GM23338 (cell line): ENCODE measurements at regions not wholly inside any gene's neighbourhood (a gene's known extent, or its start where the extent isn't known, plus 50 kb on each side); places are given as distances from the start of the nearest gene placed in this dataset.

Experiments
- ATAC-seq: fragments of 200-7000 bp; cut with Tn5 transposase; 3 replicates; pipeline ENCODE4 v1.9.1; 2020
- DNase-seq: peaks from one replicate; pipeline ENCODE4 v3.0.0-alpha.2; 2015; ENCODE audit warnings: low spot score
- H2AFZ ChIP-seq: fragments of 200-600 bp; sonication (generic); 2 replicates; pipeline ENCODE4 v1.8.0; 2016; ENCODE audit warnings: antibody characterized with exemption, mild to moderate bottlenecking, moderate library complexity
- H3F3A ChIP-seq: fragments of 200-600 bp; sonication (generic); replicated peaks from 2 replicates; pipeline ENCODE4 v1.8.0; 2017; ENCODE audit warnings: antibody characterized with exemption, mixed run types, low read depth
- H3K27ac ChIP-seq: fragments of 200-600 bp; sonication (generic); 2 replicates; pipeline ENCODE4 v1.6.1; 2016; ENCODE audit warnings: low read depth
- H3K27me3 ChIP-seq: fragments of 200-600 bp; sonication (generic); 2 replicates; pipeline ENCODE4 v1.8.0; 2016; ENCODE audit warnings: mild to moderate bottlenecking, mixed run types, moderate library complexity; ENCODE audit not compliant: insufficient read depth
- H3K36me3 ChIP-seq: fragments of 200-600 bp; sonication (generic); 2 replicates; pipeline ENCODE4 v1.8.0; 2016; ENCODE audit warnings: mild to moderate bottlenecking; ENCODE audit not compliant: insufficient read depth
- H3K4me1 ChIP-seq: fragments of 200-600 bp; sonication (generic); 2 replicates; pipeline ENCODE4 v1.8.0; 2016; ENCODE audit warnings: mild to moderate bottlenecking, moderate library complexity; ENCODE audit not compliant: insufficient read depth
- H3K4me2 ChIP-seq: fragments of 200-600 bp; sonication (generic); 2 replicates; pipeline ENCODE4 v1.7.1; 2017; ENCODE audit warnings: mixed run types
- H3K4me3 ChIP-seq: fragments of 200-600 bp; sonication (generic); 2 replicates; pipeline ENCODE4 v1.6.1; 2016; ENCODE audit warnings: mixed run types
- H3K79me2 ChIP-seq: fragments of 200-600 bp; sonication (generic); replicated peaks from 2 replicates; pipeline ENCODE4 v1.8.0; 2017; ENCODE audit warnings: mild to moderate bottlenecking; ENCODE audit not compliant: insufficient read depth
- H3K9me2 ChIP-seq: fragments of 200-600 bp; sonication (generic); 2 replicates; pipeline ENCODE4 v1.8.0; 2017; ENCODE audit not compliant: insufficient read depth
- H4K20me1 ChIP-seq: fragments of 200-600 bp; sonication (generic); replicated peaks from 2 replicates; pipeline ENCODE4 v1.8.0; 2017; ENCODE audit warnings: mild to moderate bottlenecking; ENCODE audit not compliant: insufficient read depth
- H3K27ac Mint-ChIP-seq: 2 replicates; pipeline ENCODE4 v1.8.0; 2020; ENCODE audit warnings: inconsistent platforms, mild to moderate bottlenecking, moderate library complexity, mixed read lengths
- H3K27me3 Mint-ChIP-seq: 3 replicates; pipeline ENCODE4 v1.8.0; 2022; ENCODE audit warnings: low read depth, mild to moderate bottlenecking, moderate library complexity, mixed read lengths, inconsistent platforms; ENCODE audit not compliant: insufficient read depth, poor library complexity
- H3K36me3 Mint-ChIP-seq: 3 replicates; pipeline ENCODE4 v1.8.0; 2021; ENCODE audit warnings: low read depth, mild to moderate bottlenecking, inconsistent platforms, moderate library complexity, mixed read lengths
- H3K4me1 Mint-ChIP-seq: 3 replicates; pipeline ENCODE4 v1.8.0; 2020; ENCODE audit warnings: mild to moderate bottlenecking, inconsistent platforms, mixed read lengths
- H3K4me3 Mint-ChIP-seq: 3 replicates; pipeline ENCODE4 v1.8.0; 2021; ENCODE audit warnings: moderate library complexity, mild to moderate bottlenecking, inconsistent platforms, mixed read lengths
- H3K9me3 Mint-ChIP-seq: 3 replicates; pipeline ENCODE4 v1.8.0; 2020; ENCODE audit warnings: moderate library complexity, mild to moderate bottlenecking, inconsistent platforms, mixed read lengths
- CREB1 ChIP-seq: fragments of 250-450 bp; sonication (Bioruptor Pico); IDR thresholded peaks from 2 replicates; pipeline ENCODE4 v1.5.0; 2020; ENCODE audit warnings: low read depth, mild to moderate bottlenecking, moderate library complexity
- CTCF ChIP-seq, 2 experiments: fragments of 200-600 bp in 1 of 2; sonication (generic) in 1 of 2; conservative IDR thresholded peaks; 2 replicates each; pipeline versions ENCODE4 v1.5.1 to v1.6.1; 2016 to 2017; ENCODE audit warnings: antibody characterized with exemption in 2 of 2, low read depth in 2 of 2, mild to moderate bottlenecking in 2 of 2, moderate library complexity in 1 of 2
- EZH2 ChIP-seq: fragments of 200-600 bp; sonication (generic); IDR thresholded peaks from one replicate; pipeline ENCODE4 v1.8.0; 2017; ENCODE audit warnings: antibody characterized with exemption, mild to moderate bottlenecking, low read depth; ENCODE audit not compliant: unreplicated experiment
- EZH2phosphoT487 ChIP-seq: fragments of 200-600 bp; sonication (generic); IDR thresholded peaks from one replicate; pipeline ENCODE4 v1.8.1; 2018; ENCODE audit warnings: antibody characterized with exemption; ENCODE audit not compliant: unreplicated experiment
- NANOG ChIP-seq: IDR thresholded peaks from 2 replicates; pipeline ENCODE4 v1.6.1; 2016; ENCODE audit warnings: antibody characterized with exemption, borderline replicate concordance
- POLR2AphosphoS5 ChIP-seq: IDR thresholded peaks from 2 replicates; pipeline ENCODE4 v1.6.1; 2016; ENCODE audit warnings: antibody characterized with exemption, low read depth
- REST ChIP-seq: IDR thresholded peaks from one replicate; pipeline ENCODE4 v1.6.1; 2018; ENCODE audit warnings: antibody characterized with exemption; ENCODE audit not compliant: unreplicated experiment
- STAT1 ChIP-seq: IDR thresholded peaks from one replicate; pipeline ENCODE4 v1.6.1; 2016; ENCODE audit warnings: antibody characterized with exemption; ENCODE audit not compliant: unreplicated experiment
- ZNF114 ChIP-seq: fragments of 250-450 bp; sonication (Bioruptor Pico); IDR thresholded peaks from 2 replicates; pipeline ENCODE4 v1.5.0; 2020; ENCODE audit warnings: mild to moderate bottlenecking, moderate library complexity
- ZNF331 ChIP-seq: fragments of 250-450 bp; sonication (Bioruptor Pico); IDR thresholded peaks from 2 replicates; pipeline ENCODE4 v1.5.0; 2020; ENCODE audit warnings: low read depth, mild to moderate bottlenecking, moderate library complexity
- TF ChIP-seq, protein P1 (sequence below): fragments of 250-450 bp; sonication (Bioruptor Pico); IDR thresholded peaks from 2 replicates; pipeline ENCODE4 v1.5.0; 2020; ENCODE audit warnings: mild to moderate bottlenecking, moderate library complexity

DNA sequence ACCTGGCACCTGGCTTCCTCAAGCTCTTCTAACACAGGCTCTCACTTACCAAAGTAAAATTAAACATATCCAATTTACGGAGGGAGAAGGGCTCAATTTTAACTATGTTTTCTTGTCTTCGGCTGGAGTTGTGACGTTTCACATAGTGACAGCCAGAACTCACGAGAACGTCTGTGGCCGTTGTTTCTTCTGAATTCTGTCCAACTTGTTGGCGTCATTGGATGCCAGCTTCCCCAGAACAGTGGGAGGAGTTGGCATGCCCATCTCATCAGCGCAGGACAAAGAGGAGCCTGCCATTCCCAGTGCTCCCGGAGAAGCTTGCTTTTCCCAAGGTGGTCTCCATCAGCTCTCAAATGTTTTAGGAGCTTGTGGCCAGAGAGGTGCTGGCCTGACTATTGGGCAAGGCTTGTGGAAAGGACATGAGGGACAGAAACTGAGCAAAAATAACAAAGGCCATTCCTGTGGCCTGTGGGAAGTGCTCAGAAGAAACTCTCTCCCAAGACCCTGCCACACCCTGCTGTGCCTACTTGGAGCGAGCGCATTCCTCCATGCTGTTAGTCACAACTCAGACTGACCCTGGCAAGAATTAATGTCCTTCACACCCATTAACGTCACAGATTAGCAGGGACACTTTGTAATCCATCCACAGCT, 265.4 kb upstream of the CDH4 start (continued):
- TF ChIP-seq, protein P1, sequence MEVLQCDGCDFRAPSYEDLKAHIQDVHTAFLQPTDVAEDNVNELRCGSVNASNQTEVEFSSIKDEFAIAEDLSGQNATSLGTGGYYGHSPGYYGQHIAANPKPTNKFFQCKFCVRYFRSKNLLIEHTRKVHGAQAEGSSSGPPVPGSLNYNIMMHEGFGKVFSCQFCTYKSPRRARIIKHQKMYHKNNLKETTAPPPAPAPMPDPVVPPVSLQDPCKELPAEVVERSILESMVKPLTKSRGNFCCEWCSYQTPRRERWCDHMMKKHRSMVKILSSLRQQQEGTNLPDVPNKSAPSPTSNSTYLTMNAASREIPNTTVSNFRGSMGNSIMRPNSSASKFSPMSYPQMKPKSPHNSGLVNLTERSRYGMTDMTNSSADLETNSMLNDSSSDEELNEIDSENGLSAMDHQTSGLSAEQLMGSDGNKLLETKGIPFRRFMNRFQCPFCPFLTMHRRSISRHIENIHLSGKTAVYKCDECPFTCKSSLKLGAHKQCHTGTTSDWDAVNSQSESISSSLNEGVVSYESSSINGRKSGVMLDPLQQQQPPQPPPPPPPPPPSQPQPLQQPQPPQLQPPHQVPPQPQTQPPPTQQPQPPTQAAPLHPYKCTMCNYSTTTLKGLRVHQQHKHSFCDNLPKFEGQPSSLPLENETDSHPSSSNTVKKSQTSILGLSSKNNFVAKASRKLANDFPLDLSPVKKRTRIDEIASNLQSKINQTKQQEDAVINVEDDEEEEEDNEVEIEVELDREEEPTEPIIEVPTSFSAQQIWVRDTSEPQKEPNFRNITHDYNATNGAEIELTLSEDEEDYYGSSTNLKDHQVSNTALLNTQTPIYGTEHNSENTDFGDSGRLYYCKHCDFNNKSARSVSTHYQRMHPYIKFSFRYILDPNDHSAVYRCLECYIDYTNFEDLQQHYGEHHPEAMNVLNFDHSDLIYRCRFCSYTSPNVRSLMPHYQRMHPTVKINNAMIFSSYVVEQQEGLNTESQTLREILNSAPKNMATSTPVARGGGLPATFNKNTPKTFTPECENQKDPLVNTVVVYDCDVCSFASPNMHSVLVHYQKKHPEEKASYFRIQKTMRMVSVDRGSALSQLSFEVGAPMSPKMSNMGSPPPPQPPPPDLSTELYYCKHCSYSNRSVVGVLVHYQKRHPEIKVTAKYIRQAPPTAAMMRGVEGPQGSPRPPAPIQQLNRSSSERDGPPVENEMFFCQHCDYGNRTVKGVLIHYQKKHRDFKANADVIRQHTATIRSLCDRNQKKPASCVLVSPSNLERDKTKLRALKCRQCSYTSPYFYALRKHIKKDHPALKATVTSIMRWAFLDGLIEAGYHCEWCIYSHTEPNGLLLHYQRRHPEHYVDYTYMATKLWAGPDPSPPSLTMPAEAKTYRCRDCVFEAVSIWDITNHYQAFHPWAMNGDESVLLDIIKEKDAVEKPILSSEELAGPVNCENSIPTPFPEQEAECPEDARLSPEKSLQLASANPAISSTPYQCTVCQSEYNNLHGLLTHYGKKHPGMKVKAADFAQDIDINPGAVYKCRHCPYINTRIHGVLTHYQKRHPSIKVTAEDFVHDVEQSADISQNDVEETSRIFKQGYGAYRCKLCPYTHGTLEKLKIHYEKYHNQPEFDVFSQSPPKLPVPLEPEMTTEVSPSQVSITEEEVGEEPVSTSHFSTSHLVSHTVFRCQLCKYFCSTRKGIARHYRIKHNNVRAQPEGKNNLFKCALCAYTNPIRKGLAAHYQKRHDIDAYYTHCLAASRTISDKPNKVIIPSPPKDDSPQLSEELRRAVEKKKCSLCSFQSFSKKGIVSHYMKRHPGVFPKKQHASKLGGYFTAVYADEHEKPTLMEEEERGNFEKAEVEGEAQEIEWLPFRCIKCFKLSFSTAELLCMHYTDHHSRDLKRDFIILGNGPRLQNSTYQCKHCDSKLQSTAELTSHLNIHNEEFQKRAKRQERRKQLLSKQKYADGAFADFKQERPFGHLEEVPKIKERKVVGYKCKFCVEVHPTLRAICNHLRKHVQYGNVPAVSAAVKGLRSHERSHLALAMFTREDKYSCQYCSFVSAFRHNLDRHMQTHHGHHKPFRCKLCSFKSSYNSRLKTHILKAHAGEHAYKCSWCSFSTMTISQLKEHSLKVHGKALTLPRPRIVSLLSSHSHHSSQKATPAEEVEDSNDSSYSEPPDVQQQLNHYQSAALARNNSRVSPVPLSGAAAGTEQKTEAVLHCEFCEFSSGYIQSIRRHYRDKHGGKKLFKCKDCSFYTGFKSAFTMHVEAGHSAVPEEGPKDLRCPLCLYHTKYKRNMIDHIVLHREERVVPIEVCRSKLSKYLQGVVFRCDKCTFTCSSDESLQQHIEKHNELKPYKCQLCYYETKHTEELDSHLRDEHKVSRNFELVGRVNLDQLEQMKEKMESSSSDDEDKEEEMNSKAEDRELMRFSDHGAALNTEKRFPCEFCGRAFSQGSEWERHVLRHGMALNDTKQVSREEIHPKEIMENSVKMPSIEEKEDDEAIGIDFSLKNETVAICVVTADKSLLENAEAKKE: no peak
- TF ChIP-seq EZH2 (no peak), ZNF114 (CRISPR knock-in tag) (no peak), EZH2phosphoT487 (no peak), POLR2AphosphoS5 (no peak), STAT1 (no peak), CREB1 (CRISPR knock-in tag) (no peak)

- H4K20me1 ChIP-seq: no peaks in the 10 kb centered on the region
- no peak overlapping the region for H3K4me2 ChIP-seq
- H3K9me2 ChIP-seq: no peaks in the 10 kb centered on the region
- no peak for DNase-seq
- no peaks in the 10 kb centered on the region for H3K27me3 ChIP-seq
- H2AFZ ChIP-seq: no peak overlapping the region
- peaks cover 4% of the 10 kb centered on the region for H3K36me3 ChIP-seq
- Mint-ChIP-seq H3K4me1 (peaks cover 15% of the 10 kb centered on the region; the same call in 2 of the 3 replicates), H3K36me3 (no peaks in the 10 kb centered on the region), H3K9me3 (no peaks in the 10 kb centered on the region), H3K27ac (no peak overlapping the region), H3K4me3 (no peak overlapping the region), H3K27me3 (peaks cover 22% of the 10 kb centered on the region)
- H3K4me3 ChIP-seq: no peak overlapping the region
- H3F3A ChIP-seq: no peaks in the 10 kb centered on the region
- ATAC-seq: no peak
- H3K27ac ChIP-seq: no peak overlapping the region
- H3K79me2 ChIP-seq: no peaks in the 10 kb centered on the region
- no peaks in the 10 kb centered on the region for H3K4me1 ChIP-seq
- no peak for TF ChIP-seq POLR2AphosphoS5
- no peak for TF ChIP-seq NANOG
- TF ChIP-seq CTCF (conservative IDR thresholded peaks at IDR 0.05; ENCODE audit: low read depth in 2 of 2): no peak
- TF ChIP-seq EZH2phosphoT487: no peak
- no peak for TF ChIP-seq CREB1 (CRISPR knock-in tag)
- no peak for TF ChIP-seq ZNF114 (CRISPR knock-in tag)
- no peak for TF ChIP-seq EZH2
- TF ChIP-seq REST: no peak
- no peak for TF ChIP-seq ZNF331
- TF ChIP-seq STAT1: no peak
Observed at GRCh38 chr20:60990061-60990460, 262.0 kb upstream of the CDH4 start.
